Subcutaneous abdominal adipose tissue (tissue), 5 donors: ENCODE measurements at regions not wholly inside any gene's neighbourhood (a gene's known extent, or its start where the extent isn't known, plus 50 kb on each side); places are given as distances from the start of the nearest gene placed in this dataset.
A peak's percentile ranks its signal among the peaks of the same experiment; 100 is the strongest.
"Not testable (repeated sequence)": the region's sequence is repeated elsewhere in the genome, so short reads cannot be mapped to it uniquely, and the experiment has no call there.

ENCODE experiments used
- H3K27ac ChIP-seq: one replicate; pipeline ENCODE4 v1.7.0; 2013; ENCODE audit warnings: low read depth, mild to moderate bottlenecking, inconsistent platforms, low read length, moderate library complexity
- H3K27me3 ChIP-seq, 5 donors: one replicate each; pipeline ENCODE4 v1.7.0; 2013; ENCODE audit warnings: low read length in 5 of 5, inconsistent platforms in 1 of 5; ENCODE audit not compliant: control insufficient read depth in 5 of 5, insufficient read depth in 4 of 5
- H3K36me3 ChIP-seq, 5 donors: one replicate each; pipeline ENCODE4 v1.7.0; 2013; ENCODE audit warnings: low read length in 5 of 5; ENCODE audit not compliant: control insufficient read depth in 5 of 5, insufficient read depth in 5 of 5
- H3K4me1 ChIP-seq, 5 donors: one replicate each; pipeline ENCODE4 v1.7.0; 2013; ENCODE audit warnings: low read length in 5 of 5, mild to moderate bottlenecking in 3 of 5, moderate library complexity in 1 of 5; ENCODE audit not compliant: control insufficient read depth in 5 of 5, insufficient read depth in 5 of 5
- H3K4me3 ChIP-seq, 5 donors: one replicate each; pipeline ENCODE4 v1.7.0; 2013; ENCODE audit warnings: low read length in 5 of 5, low read depth in 1 of 5
- H3K9ac ChIP-seq, 5 donors: one replicate each; pipeline ENCODE4 v1.7.0; 2013; ENCODE audit warnings: low read length in 5 of 5, mild to moderate bottlenecking in 4 of 5, moderate library complexity in 3 of 5
- H3K9me3 ChIP-seq, 5 donors: one replicate each; pipeline ENCODE4 v1.7.0; 2013; ENCODE audit warnings: low read length in 5 of 5; ENCODE audit not compliant: control insufficient read depth in 5 of 5
- donor health status: healthy.
- donor health status: healthy.
- donor health status: healthy.
- donor health status: healthy.
- donor health status: healthy.

DNA sequence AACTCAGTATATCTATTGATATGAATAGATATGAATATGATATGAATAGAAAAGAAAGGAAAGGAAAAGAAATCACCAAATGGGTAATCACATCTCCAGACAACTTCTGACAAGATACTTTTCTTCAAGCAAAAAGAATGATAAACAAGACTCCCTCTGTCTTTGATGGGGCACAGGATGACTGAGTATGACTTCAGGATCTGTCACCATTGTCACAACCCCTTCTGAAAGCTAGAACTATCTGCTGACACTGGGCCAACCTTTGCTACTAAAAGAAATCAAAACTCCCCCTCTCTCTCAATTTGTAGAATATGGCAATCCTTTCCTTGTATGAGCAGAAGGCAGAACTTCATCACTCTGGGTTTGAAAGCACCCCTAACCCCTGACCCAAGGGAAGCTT, 267.2 kb upstream of the RASGEF1B start:
- no peak overlapping the region for H3K4me3 ChIP-seq
- no peaks in the 10 kb centered on the region for H3K36me3 ChIP-seq
- H3K9ac ChIP-seq: no peak overlapping the region
- no peak overlapping the region for H3K27ac ChIP-seq
- no peaks in the 10 kb centered on the region for H3K4me1 ChIP-seq
- H3K9me3 ChIP-seq: no peaks in the 10 kb centered on the region
- no peaks in the 10 kb centered on the region for H3K27me3 ChIP-seq

DNA sequence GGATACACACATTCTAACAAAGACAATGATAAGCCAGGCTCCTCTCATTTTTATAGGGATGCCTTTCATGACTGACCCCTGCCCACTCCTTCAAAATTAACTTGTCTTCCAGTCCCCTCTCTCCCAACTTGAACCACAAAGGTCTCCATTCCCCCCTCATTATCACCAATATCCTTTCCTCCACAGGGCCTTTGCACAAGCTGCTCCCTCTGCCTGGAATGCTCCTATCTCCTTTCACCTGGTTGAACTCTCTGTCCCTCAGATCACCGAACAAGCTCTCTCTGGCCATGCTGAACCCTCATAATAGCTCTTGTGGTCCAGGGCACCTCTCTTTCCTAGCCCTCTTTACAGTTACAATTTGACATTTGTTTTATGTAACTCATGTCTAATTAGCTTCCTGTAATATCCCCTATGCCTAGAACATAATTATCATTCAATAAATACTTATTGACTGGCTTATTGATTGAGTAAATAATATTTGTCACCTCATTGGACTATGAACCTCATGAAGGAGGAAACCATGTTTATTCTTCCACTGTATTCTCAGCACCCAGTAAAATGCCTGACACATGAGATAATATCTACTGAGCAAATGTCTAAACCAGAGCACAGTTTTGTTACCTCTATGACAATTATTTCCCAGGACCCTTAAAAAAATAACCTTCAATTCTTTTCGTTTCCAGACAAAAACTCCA, 266.3 kb upstream of the RASGEF1B start:
- Histone ChIP-seq H3K4me1 (no peaks in the 10 kb centered on the region), H3K27ac (no peak overlapping the region), H3K9ac (no peak overlapping the region), H3K4me3 (no peak overlapping the region), H3K27me3 (no peaks in the 10 kb centered on the region), H3K36me3 (no peaks in the 10 kb centered on the region), H3K9me3 (no peaks in the 10 kb centered on the region)

DNA sequence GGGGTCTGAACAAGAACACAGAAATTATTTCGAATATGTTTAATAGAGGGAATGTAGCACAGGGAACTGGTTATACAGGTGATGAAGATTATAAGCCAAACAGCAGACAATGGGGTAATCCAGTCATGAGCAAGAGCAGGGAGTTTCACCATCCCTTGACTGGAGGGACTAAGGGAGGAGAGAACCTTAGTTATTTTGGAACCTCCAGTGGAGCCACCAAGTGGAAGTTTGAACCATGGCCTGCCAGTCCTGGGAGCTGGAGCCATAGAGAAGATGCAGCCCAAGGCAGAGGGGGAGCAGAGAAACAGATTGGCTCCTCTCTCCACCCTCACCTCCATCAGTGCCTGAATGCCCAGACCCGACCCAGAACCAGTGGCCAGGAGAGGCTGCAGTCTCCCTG, 264.6 kb upstream of the RASGEF1B start:
- H3K36me3 ChIP-seq: no peaks in the 10 kb centered on the region
- no peaks in the 10 kb centered on the region for H3K27me3 ChIP-seq
- no peaks in the 10 kb centered on the region for H3K9me3 ChIP-seq
- H3K4me3 ChIP-seq: no peak overlapping the region
- no peak overlapping the region for H3K9ac ChIP-seq
- no peak overlapping the region for H3K27ac ChIP-seq
- no peaks in the 10 kb centered on the region for H3K4me1 ChIP-seq

DNA sequence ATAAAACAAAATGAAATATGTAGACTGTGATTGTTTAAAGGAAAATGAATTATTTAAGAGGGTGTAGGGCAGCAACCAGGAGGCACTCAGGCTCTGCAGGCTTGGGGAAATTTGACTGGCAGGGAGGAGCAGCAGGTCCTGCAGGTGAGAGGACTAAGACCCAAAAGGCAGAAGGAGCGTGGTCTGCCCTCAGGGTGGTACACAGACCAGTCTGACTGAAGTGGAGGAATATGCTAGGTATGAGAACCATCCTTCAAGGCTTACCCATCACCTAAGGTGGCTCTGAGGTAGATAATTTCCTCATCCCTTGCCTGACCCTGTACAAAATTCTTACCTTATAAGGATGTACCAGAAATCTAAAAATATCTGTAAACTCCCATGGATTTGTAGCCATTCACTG, 261.3 kb upstream of the RASGEF1B start:
- H3K9me3 ChIP-seq: no peaks in the 10 kb centered on the region
- no peak overlapping the region for H3K9ac ChIP-seq
- no peaks in the 10 kb centered on the region for H3K27me3 ChIP-seq
- no peaks in the 10 kb centered on the region for H3K4me1 ChIP-seq
- H3K36me3 ChIP-seq: no peaks in the 10 kb centered on the region
- H3K27ac ChIP-seq: no peak overlapping the region
- no peak overlapping the region for H3K4me3 ChIP-seq

DNA sequence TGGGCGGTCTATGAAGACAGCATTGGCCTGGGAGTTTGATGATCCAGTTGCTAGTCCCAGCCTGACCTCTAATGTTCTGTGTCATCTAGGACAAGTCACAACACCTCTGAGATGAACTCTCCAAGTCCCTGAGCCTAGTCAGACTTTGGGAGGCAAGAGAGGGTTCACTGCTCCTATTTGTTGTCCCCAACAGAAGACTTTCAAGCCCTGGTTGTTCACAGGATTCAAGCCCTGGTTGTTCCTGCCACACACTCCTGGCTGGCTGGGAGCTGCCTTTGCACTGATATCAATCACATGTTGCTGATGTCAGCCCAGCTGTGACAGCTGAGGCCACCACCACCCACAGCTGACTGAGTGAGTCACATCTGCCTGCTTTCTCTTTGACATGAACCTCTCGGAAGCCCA, 253.2 kb upstream of the RASGEF1B start:
- H3K9me3 ChIP-seq: no peaks in the 10 kb centered on the region
- H3K27me3 ChIP-seq: no peaks in the 10 kb centered on the region
- H3K36me3 ChIP-seq: no peaks in the 10 kb centered on the region
- H3K4me3 ChIP-seq: no peak overlapping the region
- H3K27ac ChIP-seq: peak overlapping the region; percentile 1
- H3K9ac ChIP-seq: no peak overlapping the region
- H3K4me1 ChIP-seq: peaks cover 2 to 29% (median 25%) of the 10 kb centered on the region in 5 donors

DNA sequence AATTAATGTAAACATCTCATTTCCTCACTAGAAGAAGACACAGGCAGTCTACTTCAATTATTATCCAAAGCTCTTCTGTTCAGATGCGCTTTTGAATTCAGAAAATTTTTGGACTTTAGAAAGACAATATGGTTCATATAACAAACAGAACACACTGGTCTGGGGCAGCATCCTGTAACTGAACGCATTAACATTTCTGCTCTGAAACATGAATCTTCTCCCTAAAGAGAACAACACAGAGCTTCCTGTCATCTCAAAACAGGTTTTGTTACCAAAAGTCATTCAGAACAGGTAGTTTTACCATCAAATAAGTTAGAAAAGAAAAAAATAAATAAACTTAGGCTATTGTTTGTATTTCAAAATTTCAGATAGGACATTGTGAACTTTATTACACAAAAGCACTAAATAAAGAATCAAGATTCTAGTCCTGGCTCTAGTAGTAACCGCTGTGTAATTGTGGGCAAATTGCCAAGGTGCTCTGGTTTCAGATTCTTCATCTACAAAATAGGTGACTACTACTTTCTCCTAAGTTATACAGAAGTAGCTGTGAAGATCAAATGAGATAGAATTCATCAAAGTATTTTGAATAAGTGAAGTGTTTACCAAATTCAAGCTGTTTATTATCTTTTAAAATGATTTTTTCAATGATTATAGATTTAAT, 252.3 kb upstream of the RASGEF1B start:
- Histone ChIP-seq H3K9ac (no peak overlapping the region), H3K4me3 (no peak overlapping the region), H3K4me1 (peaks cover 2 to 29% (median 25%) of the 10 kb centered on the region in 5 donors), H3K27ac (peak overlapping the region; percentile 52), H3K36me3 (no peaks in the 10 kb centered on the region), H3K27me3 (no peaks in the 10 kb centered on the region), H3K9me3 (no peaks in the 10 kb centered on the region)

DNA sequence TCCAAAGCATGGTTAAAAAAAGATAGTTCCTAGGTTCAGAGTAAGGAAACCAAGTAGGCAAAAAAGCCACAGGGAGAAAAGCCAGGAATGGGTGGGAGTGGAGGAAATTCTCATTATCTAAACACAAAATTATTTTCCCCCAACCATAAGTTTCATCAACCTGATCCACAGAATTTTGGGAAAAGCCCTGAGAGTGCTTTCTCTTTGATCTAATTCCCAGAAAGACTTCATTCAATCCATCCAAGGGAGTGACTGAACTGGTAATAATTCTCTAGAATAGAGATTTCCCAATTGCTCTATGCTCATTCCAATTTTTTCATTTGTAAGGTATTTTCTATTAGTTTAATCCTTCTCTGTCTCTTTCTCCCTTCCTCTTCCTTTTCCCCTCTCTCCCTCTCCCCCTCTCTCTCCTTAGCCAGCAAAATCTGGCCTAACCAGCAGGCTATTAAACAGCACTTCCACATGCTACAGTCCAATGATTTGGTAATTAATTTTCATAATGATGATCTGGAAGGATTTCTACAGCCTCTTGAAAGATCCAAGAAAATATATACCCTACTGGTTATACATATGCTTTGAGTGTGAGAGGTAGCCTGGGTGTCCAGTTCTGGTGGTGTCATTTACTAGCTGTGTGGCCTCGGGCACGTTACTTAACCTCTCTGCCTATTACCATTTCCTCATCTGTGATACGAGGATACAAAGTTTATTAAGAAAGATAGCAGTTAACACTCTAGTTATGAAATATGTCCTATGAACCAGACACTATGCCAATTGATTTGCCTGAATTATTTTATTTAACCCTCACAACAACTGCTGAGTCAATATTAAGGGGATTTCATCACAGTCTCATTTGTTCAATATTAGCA, 251.5 kb upstream of the RASGEF1B start:
- Histone ChIP-seq H3K36me3 (no peaks in the 10 kb centered on the region), H3K4me1 (peaks cover 2 to 29% (median 25%) of the 10 kb centered on the region in 5 donors), H3K4me3 (no peak overlapping the region), H3K27ac (peak overlapping the region; percentile 52), H3K9me3 (no peaks in the 10 kb centered on the region), H3K27me3 (no peaks in the 10 kb centered on the region), H3K9ac (no peak overlapping the region)

DNA sequence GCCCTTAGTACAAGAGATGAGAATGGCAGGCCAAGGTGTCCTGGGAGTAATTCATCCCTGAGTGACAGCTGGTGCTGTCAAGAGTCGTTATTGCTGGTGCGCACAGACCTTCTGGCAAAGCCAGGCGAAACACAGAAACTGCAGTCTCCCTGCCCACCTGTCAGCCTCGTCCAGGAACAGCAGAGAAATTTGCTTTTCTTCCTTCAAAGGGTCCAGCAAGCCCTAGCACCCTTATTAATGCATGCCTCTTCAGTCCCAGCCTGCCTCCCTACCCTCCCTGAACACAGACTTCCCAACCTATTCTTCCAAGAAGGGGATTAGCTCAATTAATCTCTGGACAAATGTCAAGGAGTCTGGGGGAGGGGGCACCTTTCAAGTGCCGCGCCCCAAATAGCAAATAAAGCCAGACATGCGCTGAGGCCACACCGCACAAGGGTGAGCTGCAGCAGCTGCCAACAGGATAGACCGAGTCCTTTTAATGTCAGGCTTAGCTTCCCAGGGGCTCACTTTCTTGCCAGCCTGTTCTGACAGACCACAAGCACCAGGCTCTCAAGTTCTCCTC, 250.7 kb upstream of the RASGEF1B start:
- H3K9me3 ChIP-seq: no peaks in the 10 kb centered on the region
- no peak overlapping the region for H3K9ac ChIP-seq
- no peaks in the 10 kb centered on the region for H3K36me3 ChIP-seq
- peaks cover 2 to 29% (median 25%) of the 10 kb centered on the region in 5 donors for H3K4me1 ChIP-seq
- H3K27ac ChIP-seq: no peak overlapping the region
- no peak overlapping the region for H3K4me3 ChIP-seq
- H3K27me3 ChIP-seq: no peaks in the 10 kb centered on the region

DNA sequence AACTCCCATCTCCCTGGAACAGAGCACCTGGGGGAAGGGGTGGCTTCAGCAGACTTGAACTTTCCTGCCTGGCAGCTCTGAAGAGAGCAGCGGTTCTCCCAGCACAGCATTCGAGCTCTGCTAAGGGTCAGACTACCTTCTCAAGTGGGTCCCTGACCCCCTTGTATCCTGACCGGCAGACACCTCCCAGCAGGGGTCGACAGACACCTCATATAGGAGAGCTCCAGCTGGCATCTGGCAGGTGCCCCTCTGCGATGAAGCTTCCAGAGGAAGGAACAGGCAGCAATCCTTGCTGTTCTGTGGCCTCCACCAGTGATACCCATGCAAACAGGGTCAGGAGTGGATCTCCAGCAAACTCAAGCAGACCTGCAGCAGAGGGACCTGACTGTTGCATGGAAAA, 244.1 kb upstream of the RASGEF1B start:
- Histone ChIP-seq H3K36me3 (no peaks in the 10 kb centered on the region), H3K4me1 (peaks cover 0 to 5% (median 0%) of the 10 kb centered on the region in 5 donors), H3K27me3 (peaks cover 0 to 3% (median 0%) of the 10 kb centered on the region in 5 donors), H3K4me3 (no peak overlapping the region), H3K9me3 (no peaks in the 10 kb centered on the region), H3K27ac (no peak overlapping the region), H3K9ac (no peak overlapping the region)

DNA sequence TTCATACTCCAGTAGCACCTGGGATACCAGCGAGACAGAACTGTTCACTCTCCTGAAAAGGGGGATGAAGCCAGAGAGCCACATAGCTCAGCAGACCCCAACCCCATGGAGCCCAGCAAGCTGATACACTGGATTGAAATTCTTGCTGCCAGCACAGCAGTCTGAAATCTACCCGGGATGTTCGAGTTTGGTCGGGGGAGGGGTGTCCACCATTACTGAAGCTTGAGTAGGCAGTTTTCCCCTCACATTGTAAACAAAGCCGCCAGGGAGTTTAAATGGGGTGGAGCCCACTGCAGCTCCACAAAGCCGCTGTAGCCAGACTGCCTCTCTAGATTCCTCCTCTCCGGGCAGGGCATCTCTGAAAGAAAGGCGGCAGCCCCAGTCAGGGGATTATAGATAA, 243.7 kb upstream of the RASGEF1B start:
- not testable (repeated sequence) for H3K27ac ChIP-seq, H3K36me3 ChIP-seq, H3K27me3 ChIP-seq, H3K9me3 ChIP-seq, H3K4me1 ChIP-seq, H3K4me3 ChIP-seq, H3K9ac ChIP-seq
